ENCODE measurements at regions not wholly inside any gene's neighbourhood (a gene's known extent, or its start where the extent isn't known, plus 50 kb on each side); places are given as distances from the start of the nearest gene placed in this dataset.

DNA sequence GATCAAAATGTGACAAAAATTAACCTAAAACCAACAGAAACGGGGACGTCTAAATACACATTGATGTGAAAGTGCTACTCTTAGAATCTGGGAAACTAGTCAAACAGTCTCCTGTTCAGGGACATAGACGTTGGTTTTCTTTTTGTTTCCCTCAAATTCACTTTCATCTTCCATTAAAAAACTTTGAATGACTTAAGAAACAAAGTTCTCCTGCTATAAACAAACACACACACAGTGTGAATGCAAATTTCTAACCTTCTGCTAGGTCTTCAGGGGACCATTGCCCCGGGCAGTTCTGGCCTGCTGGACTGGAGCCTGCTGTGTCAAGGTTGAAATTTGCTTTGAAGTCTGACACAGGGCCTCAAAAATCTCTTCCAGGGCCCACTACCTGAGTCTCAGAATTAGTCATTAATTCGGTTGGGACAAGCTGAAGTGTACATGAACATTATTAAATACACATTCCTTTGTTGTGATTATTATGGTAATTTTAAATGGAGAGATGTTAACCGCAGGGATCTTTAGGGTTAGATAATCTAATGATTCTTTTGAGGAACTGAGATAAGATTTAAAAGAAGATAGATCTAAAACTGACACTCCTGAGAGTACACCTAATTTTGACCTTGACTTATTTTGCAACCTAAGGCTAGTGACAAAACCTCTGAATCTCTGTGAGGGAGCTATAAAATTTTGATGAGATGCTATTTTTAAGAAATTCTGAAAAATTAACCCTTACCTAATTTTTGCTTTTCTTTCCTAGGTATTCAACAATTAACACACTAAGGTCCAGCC is 1260.4 kb downstream of the ROBO1 start:
- TF ChIP-seq, protein P1, sequence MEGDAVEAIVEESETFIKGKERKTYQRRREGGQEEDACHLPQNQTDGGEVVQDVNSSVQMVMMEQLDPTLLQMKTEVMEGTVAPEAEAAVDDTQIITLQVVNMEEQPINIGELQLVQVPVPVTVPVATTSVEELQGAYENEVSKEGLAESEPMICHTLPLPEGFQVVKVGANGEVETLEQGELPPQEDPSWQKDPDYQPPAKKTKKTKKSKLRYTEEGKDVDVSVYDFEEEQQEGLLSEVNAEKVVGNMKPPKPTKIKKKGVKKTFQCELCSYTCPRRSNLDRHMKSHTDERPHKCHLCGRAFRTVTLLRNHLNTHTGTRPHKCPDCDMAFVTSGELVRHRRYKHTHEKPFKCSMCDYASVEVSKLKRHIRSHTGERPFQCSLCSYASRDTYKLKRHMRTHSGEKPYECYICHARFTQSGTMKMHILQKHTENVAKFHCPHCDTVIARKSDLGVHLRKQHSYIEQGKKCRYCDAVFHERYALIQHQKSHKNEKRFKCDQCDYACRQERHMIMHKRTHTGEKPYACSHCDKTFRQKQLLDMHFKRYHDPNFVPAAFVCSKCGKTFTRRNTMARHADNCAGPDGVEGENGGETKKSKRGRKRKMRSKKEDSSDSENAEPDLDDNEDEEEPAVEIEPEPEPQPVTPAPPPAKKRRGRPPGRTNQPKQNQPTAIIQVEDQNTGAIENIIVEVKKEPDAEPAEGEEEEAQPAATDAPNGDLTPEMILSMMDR (optimal IDR thresholded peaks at IDR 0.05 in 1 of 3, IDR thresholded peaks at IDR 0.05 in 1 of 3, conservative IDR thresholded peaks at IDR 0.05 in 1 of 3; ENCODE audit: extremely low read depth in 1 of 3, insufficient read depth in 2 of 3, low read length in 3 of 3) = no peak
- TF ChIP-seq EZH2 (IDR thresholded peaks at IDR 0.05; ENCODE audit: low read length) = no peak

Measured in keratinocyte (primary cell).